ENCODE measurements at regions not wholly inside any gene's neighbourhood (a gene's known extent, or its start where the extent isn't known, plus 50 kb on each side); places are given as distances from the start of the nearest gene placed in this dataset.

DNA sequence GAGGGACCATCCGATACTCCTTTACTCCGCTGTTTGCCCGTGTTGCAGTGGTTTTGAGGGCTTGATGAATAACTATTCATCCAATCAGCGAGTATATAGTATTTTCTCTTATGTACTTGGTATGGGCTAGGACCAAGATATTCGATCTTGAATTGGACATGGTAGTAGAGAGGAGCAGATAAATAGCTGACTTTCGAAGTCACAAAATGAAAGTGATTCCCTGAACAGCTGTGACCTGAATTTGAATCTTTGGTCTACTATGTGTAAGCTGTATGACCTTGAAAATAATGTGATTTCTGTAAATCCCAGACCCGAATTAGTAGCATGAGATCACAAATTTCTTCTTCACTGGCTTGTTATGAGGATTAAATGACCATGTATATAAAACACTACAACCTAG lies 134.4 kb downstream of the TUSC1 start:
- 84% methylated on average over 6 of the region's 7 CpGs for WGBS (ENCODE audit: insufficient coverage)
- H3K27ac Mint-ChIP-seq = no peak overlapping the region
- H3K4me1 Mint-ChIP-seq = no peaks in the 10 kb centered on the region
- no peak overlapping the region for H3K4me3 ChIP-seq (ENCODE audit: low read length)
- DNase-seq (no peak), ATAC-seq (no peak)
- no peaks in the 10 kb centered on the region for H3K27me3 ChIP-seq (ENCODE audit: control insufficient read depth, insufficient read depth, low read length)
- H3K9me3 Mint-ChIP-seq = peaks cover 2 to 14% of the 10 kb centered on the region in 2 donors
- no peaks in the 10 kb centered on the region for H3K36me3 Mint-ChIP-seq
- no peaks in the 10 kb centered on the region for H3K4me1 ChIP-seq (ENCODE audit: control insufficient read depth, insufficient read depth, low read length)
- no peaks in the 10 kb centered on the region for H3K9me3 ChIP-seq (ENCODE audit: control insufficient read depth, insufficient read depth, low read length)
- H3K27me3 Mint-ChIP-seq (ENCODE audit: low read depth in 2 of 2) = no peaks in the 10 kb centered on the region
- no peak for TF ChIP-seq CTCF (IDR thresholded peaks at IDR 0.05)
- intact Hi-C loops (cut with micrococcal nuclease) = no loop called here
- H3K36me3 ChIP-seq (ENCODE audit: control insufficient read depth, insufficient read depth, low read length) = no peaks in the 10 kb centered on the region
- H3K27ac ChIP-seq (ENCODE audit: low read length) = no peak overlapping the region
- H3K4me3 Mint-ChIP-seq = no peak overlapping the region

- no peaks in the 10 kb centered on the region for H3K4me1 ChIP-seq (ENCODE audit: control insufficient read depth, insufficient read depth, low read length)
Measured at GRCh38 chr9:25542319-25542718, 135.9 kb downstream of the TUSC1 start.

DNA sequence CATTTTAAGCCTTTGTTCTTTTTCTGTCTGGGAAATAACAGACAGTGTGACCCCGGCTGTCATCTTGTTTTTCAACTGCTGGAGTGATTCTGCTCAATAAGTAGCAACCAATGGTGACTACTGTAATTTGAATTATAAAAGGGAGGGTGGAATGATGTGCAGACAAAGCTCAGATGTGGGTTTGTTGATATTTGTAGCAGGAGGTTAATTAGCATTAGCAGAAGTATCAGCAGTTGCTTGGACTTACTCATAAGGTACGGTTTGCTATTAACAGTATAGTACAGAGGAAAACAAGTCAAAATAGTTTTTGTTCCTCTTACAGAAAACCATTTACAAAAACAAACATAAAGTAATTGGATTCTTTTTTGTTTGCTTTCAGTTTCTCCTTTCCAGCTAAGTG lies 140.4 kb downstream of the TUSC1 start:
- no peaks in the 10 kb centered on the region for H3K36me3 Mint-ChIP-seq
- H3K27ac Mint-ChIP-seq = no peak overlapping the region
- no peak overlapping the region for H3K4me3 Mint-ChIP-seq
- no peak overlapping the region for H3K27ac ChIP-seq (ENCODE audit: low read length)
- intact Hi-C loops (cut with micrococcal nuclease) = no loop called here
- H3K27me3 ChIP-seq (ENCODE audit: control insufficient read depth, insufficient read depth, low read length) = no peaks in the 10 kb centered on the region
- H3K4me3 ChIP-seq (ENCODE audit: low read length) = no peak overlapping the region
- no peaks in the 10 kb centered on the region for H3K36me3 ChIP-seq (ENCODE audit: control insufficient read depth, insufficient read depth, low read length)
- no peak for ATAC-seq
- H3K4me1 ChIP-seq (ENCODE audit: control insufficient read depth, insufficient read depth, low read length) = no peaks in the 10 kb centered on the region
- no peaks in the 10 kb centered on the region for H3K9me3 ChIP-seq (ENCODE audit: control insufficient read depth, insufficient read depth, low read length)
- H3K4me1 Mint-ChIP-seq = no peaks in the 10 kb centered on the region
- no peak for DNase-seq
- H3K9me3 Mint-ChIP-seq = peaks cover 2 to 17% of the 10 kb centered on the region in 2 donors
- TF ChIP-seq CTCF (IDR thresholded peaks at IDR 0.05) = no peak
- 72% methylated on average over 1 of the region's 2 CpGs for WGBS (ENCODE audit: insufficient coverage)
- no peaks in the 10 kb centered on the region for H3K27me3 Mint-ChIP-seq (ENCODE audit: low read depth in 2 of 2)

More at GRCh38 chr9:25542319-25542718, 135.9 kb downstream of the TUSC1 start:
- TF ChIP-seq CTCF (IDR thresholded peaks at IDR 0.05) = no peak
- Histone ChIP-seq H3K36me3 (ENCODE audit: control insufficient read depth, insufficient read depth, low read length) (no peaks in the 10 kb centered on the region), H3K27ac (ENCODE audit: low read length) (no peak overlapping the region), H3K27me3 (ENCODE audit: control insufficient read depth, insufficient read depth, low read length) (no peaks in the 10 kb centered on the region), H3K9me3 (ENCODE audit: control insufficient read depth, insufficient read depth, low read length) (no peaks in the 10 kb centered on the region), H3K4me3 (ENCODE audit: low read length) (no peak overlapping the region)
- H3K36me3 Mint-ChIP-seq = no peaks in the 10 kb centered on the region
- no peaks in the 10 kb centered on the region for H3K4me1 Mint-ChIP-seq
- DNase-seq = no peak
- WGBS (ENCODE audit: insufficient coverage) = 91% methylated on average over 8 of the region's 8 CpGs
- H3K27me3 Mint-ChIP-seq (ENCODE audit: low read depth in 2 of 2) = no peaks in the 10 kb centered on the region
- no peak overlapping the region for H3K27ac Mint-ChIP-seq
- intact Hi-C loops (cut with micrococcal nuclease) = no loop called here
- no peak for ATAC-seq
- peaks cover 2 to 19% of the 10 kb centered on the region in 2 donors for H3K9me3 Mint-ChIP-seq
- no peak overlapping the region for H3K4me3 Mint-ChIP-seq

GRCh38 chr9:25519286-25519685 lies 159.0 kb downstream of the TUSC1 start:
- Histone ChIP-seq H3K9me3 (ENCODE audit: control insufficient read depth, insufficient read depth, low read length) (peaks cover 7% of the 10 kb centered on the region), H3K4me1 (ENCODE audit: control insufficient read depth, insufficient read depth, low read length) (no peaks in the 10 kb centered on the region), H3K27me3 (ENCODE audit: control insufficient read depth, insufficient read depth, low read length) (no peaks in the 10 kb centered on the region), H3K27ac (ENCODE audit: low read length) (no peak overlapping the region), H3K36me3 (ENCODE audit: control insufficient read depth, insufficient read depth, low read length) (no peaks in the 10 kb centered on the region), H3K4me3 (ENCODE audit: low read length) (no peak overlapping the region)
- Mint-ChIP-seq H3K9me3 (peaks cover 7 to 21% of the 10 kb centered on the region in 2 donors), H3K4me1 (no peaks in the 10 kb centered on the region), H3K4me3 (no peak overlapping the region), H3K36me3 (no peaks in the 10 kb centered on the region), H3K27ac (no peak overlapping the region), H3K27me3 (ENCODE audit: low read depth in 2 of 2) (no peaks in the 10 kb centered on the region)
- intact Hi-C loops (cut with micrococcal nuclease) = no loop called here
- DNase-seq (no peak), ATAC-seq (no peak)
- 68% methylated on average over 1 of the region's 2 CpGs for WGBS (ENCODE audit: insufficient coverage)
- no peak for TF ChIP-seq CTCF (IDR thresholded peaks at IDR 0.05)

All from natural killer cell (primary cell).